HCT116 (cell line): ENCODE measurements at regions not wholly inside any gene's neighbourhood (a gene's known extent, or its start where the extent isn't known, plus 50 kb on each side); places are given as distances from the start of the nearest gene placed in this dataset.

ENCODE experiments used
- ATAC-seq: fragments of 200-7000 bp; cut with Tn5 transposase; 2 replicates; pipeline ENCODE4 v1.9.1; 2020; ENCODE audit warnings: mild to moderate bottlenecking, moderate library complexity
- BruUV-seq: library from RNA; stranded (reverse); fragments of 400-500 nt; replicated peaks from 2 replicates; lab custom pipeline; 2021; lab: Mats Ljungman, UMichigan
- CTCF ChIA-PET: fragments of 300-600 bp; sonication (Branson Sonifier 250); formaldehyde crosslinking; loops from one replicate; lab custom pipeline; 2021; ENCODE audit warnings: antibody characterized with exemption; lab: Charles Lee
- POLR2A ChIA-PET: fragments of 300-600, 350-600 bp; sonication (Branson Sonifier 250); formaldehyde crosslinking; loops from one replicate; lab custom pipeline; 2021; ENCODE audit warnings: antibody characterized with exemption; lab: Charles Lee
- RAD21 ChIA-PET, 2 experiments: fragments of 300-600 bp; sonication (Branson Sonifier 250); formaldehyde crosslinking; loops; one replicate each; lab custom pipeline; 2023; ENCODE audit warnings: low total read pairs in 2 of 2; ENCODE audit not compliant: uncharacterized antibody in 2 of 2, unreplicated experiment in 2 of 2, low non-redundant PET in 1 of 2; lab: Charles Lee
- DNase-seq: peaks from one replicate; pipeline ENCODE4 v3.0.0-alpha.2; 2010; ENCODE audit warnings: low read depth, low spot score
- H2AFZ ChIP-seq: fragments of 200-600 bp; shearing (Covaris generic), sonication (generic); 2 replicates; pipeline ENCODE4 v1.6.1; 2017; ENCODE audit warnings: low read depth, mixed run types, mixed read lengths, antibody characterized with exemption, low read length; ENCODE audit not compliant: poor library complexity, severe bottlenecking
- H3K27ac ChIP-seq: 2 replicates; pipeline ENCODE4 v1.5.1; 2012; ENCODE audit warnings: low read depth, low read length
- H3K27me3 ChIP-seq: fragments of 200-600 bp; sonication (generic); 2 replicates; pipeline ENCODE4 v1.6.1; 2016; ENCODE audit warnings: mixed run types, low read length, mixed read lengths; ENCODE audit not compliant: insufficient read depth
- H3K36me3 ChIP-seq, 2 experiments: fragments of 200-500 bp in 1 of 2; fragments of 200-600 bp in 1 of 2; sonication (Bioruptor generic) in 1 of 2; sonication (generic) in 1 of 2; 2 replicates each; pipeline versions ENCODE4 v1.5.1 to v1.6.1; 2014 to 2016; ENCODE audit warnings: low read length in 2 of 2, inconsistent platforms in 1 of 2, mixed read lengths in 1 of 2, mixed run types in 1 of 2; ENCODE audit not compliant: insufficient read depth in 2 of 2, control insufficient read depth in 1 of 2
- H3K4me1 ChIP-seq, 2 experiments: fragments of 200-600 bp in 1 of 2; sonication (generic) in 1 of 2; 2 replicates each; pipeline versions ENCODE4 v1.5.1 to v1.6.1; 2012 to 2017; ENCODE audit warnings: low read length in 2 of 2, inconsistent platforms in 1 of 2, mild to moderate bottlenecking in 1 of 2, mixed read lengths in 1 of 2, mixed run types in 1 of 2, moderate library complexity in 1 of 2; ENCODE audit not compliant: insufficient read depth in 2 of 2, control insufficient read depth in 1 of 2
- H3K4me2 ChIP-seq: fragments of 200-600 bp; sonication (generic); 2 replicates; pipeline ENCODE4 v1.6.1; 2017; ENCODE audit warnings: mixed run types, low read length, mixed read lengths
- H3K4me3 ChIP-seq, 2 experiments: fragments of 200-600 bp in 1 of 2; sonication (generic) in 1 of 2; replicated peaks in 1 of 2; 2 replicates each; pipeline ENCODE4 v1.5.1; 2011 to 2016; ENCODE audit warnings: low read length in 2 of 2, control low read depth in 1 of 2, low read depth in 1 of 2, mild to moderate bottlenecking in 1 of 2, mixed read lengths in 1 of 2, mixed run types in 1 of 2
- H3K79me2 ChIP-seq: fragments of 200-600 bp; sonication (generic); 2 replicates; pipeline ENCODE4 v1.6.1; 2017; ENCODE audit warnings: mild to moderate bottlenecking, mixed run types, low read length, moderate library complexity, mixed read lengths; ENCODE audit not compliant: insufficient read depth
- H3K9ac ChIP-seq: fragments of 200-600 bp; sonication (generic); 2 replicates; pipeline ENCODE4 v1.6.1; 2016; ENCODE audit warnings: low read length, mixed read lengths
- H3K9me2 ChIP-seq: fragments of 200-600 bp; sonication (generic), shearing (Covaris generic); 2 replicates; pipeline ENCODE4 v1.6.1; 2017; ENCODE audit warnings: mixed run types, mild to moderate bottlenecking, moderate library complexity; ENCODE audit not compliant: insufficient read depth
- H3K9me3 ChIP-seq, 2 experiments: fragments of 200-500 bp in 1 of 2; fragments of 200-600 bp in 1 of 2; sonication (Bioruptor generic) in 1 of 2; sonication (generic) in 1 of 2; 2 replicates each; pipeline ENCODE4 v1.6.1; 2014 to 2017; ENCODE audit warnings: low read length in 2 of 2, mixed read lengths in 2 of 2, inconsistent platforms in 1 of 2, low read depth in 1 of 2, mild to moderate bottlenecking in 1 of 2, mixed run types in 1 of 2, moderate library complexity in 1 of 2; ENCODE audit not compliant: control insufficient read depth in 1 of 2, insufficient read depth in 1 of 2
- H4K20me1 ChIP-seq: fragments of 200-600 bp; sonication (generic), shearing (Covaris generic); 2 replicates; pipeline ENCODE4 v1.6.1; 2017; ENCODE audit warnings: mixed run types, mild to moderate bottlenecking, moderate library complexity; ENCODE audit not compliant: insufficient read depth
- ATF3 ChIP-seq: IDR thresholded peaks from 2 replicates; pipeline ENCODE4 v1.6.1; 2012
- CEBPB ChIP-seq: IDR thresholded peaks from 2 replicates; pipeline ENCODE4 v1.6.1; 2012; ENCODE audit warnings: low read depth
- CTCF ChIP-seq, 3 experiments: fragments of 200-600 bp in 1 of 3; sonication (generic) in 1 of 3; IDR thresholded peaks in 2 of 3; conservative IDR thresholded peaks in 1 of 3; 2 replicates each; pipeline ENCODE4 v1.5.1; 2012 to 2017; ENCODE audit warnings: low read depth in 2 of 3, low read length in 2 of 3, antibody characterized with exemption in 1 of 3, borderline replicate concordance in 1 of 3, control low read depth in 1 of 3, mild to moderate bottlenecking in 1 of 3, mixed read lengths in 1 of 3, mixed run types in 1 of 3, moderate library complexity in 1 of 3; ENCODE audit not compliant: insufficient read depth in 1 of 3
- EZH2 ChIP-seq: fragments of 200-600 bp; sonication (generic); IDR thresholded peaks from 2 replicates; pipeline ENCODE4 v1.6.1; 2017; ENCODE audit warnings: antibody characterized with exemption, mixed run types
- EZH2phosphoT487 ChIP-seq: fragments of 200-600 bp; IDR thresholded peaks from 2 replicates; pipeline ENCODE4 v1.6.1; 2018; ENCODE audit warnings: antibody characterized with exemption, borderline replicate concordance
- JUND ChIP-seq: IDR thresholded peaks from 2 replicates; pipeline ENCODE4 v1.6.1; 2012
- RAD21 ChIP-seq: IDR thresholded peaks from 2 replicates; pipeline ENCODE4 v1.6.1; 2012; ENCODE audit warnings: low read depth, mild to moderate bottlenecking
- SRF ChIP-seq: IDR thresholded peaks from 2 replicates; pipeline ENCODE4 v1.6.1; 2012; ENCODE audit warnings: low read depth
- TCF7L2 ChIP-seq: IDR thresholded peaks from 2 replicates; pipeline ENCODE4 v1.7.0; 2011; ENCODE audit warnings: borderline replicate concordance, inconsistent platforms; ENCODE audit not compliant: insufficient read depth, insufficient read length; ENCODE audit errors: extremely low read depth
- ZNF274 ChIP-seq: fragments of 200-500 bp; sonication (Bioruptor generic); IDR thresholded peaks from 2 replicates; pipeline ENCODE4 v1.6.1; 2014; ENCODE audit warnings: mild to moderate bottlenecking, low read depth, low read length, inconsistent platforms
- intact Hi-C: fragments of 100-400 bp; cut with micrococcal nuclease; formaldehyde crosslinking; loops from 2 replicates; pipeline ENCODE4 v1.10.0; 2022
- TF ChIP-seq, protein P1 (sequence below): IDR thresholded peaks from 2 replicates; pipeline ENCODE4 v1.6.1; 2012; ENCODE audit warnings: low read depth
- TF ChIP-seq, protein P2 (sequence below): IDR thresholded peaks from 2 replicates; pipeline ENCODE4 v1.6.1; 2011; ENCODE audit warnings: mild to moderate bottlenecking, low read length, moderate library complexity; ENCODE audit not compliant: insufficient replicate concordance; ENCODE audit errors: extremely low read depth

DNA sequence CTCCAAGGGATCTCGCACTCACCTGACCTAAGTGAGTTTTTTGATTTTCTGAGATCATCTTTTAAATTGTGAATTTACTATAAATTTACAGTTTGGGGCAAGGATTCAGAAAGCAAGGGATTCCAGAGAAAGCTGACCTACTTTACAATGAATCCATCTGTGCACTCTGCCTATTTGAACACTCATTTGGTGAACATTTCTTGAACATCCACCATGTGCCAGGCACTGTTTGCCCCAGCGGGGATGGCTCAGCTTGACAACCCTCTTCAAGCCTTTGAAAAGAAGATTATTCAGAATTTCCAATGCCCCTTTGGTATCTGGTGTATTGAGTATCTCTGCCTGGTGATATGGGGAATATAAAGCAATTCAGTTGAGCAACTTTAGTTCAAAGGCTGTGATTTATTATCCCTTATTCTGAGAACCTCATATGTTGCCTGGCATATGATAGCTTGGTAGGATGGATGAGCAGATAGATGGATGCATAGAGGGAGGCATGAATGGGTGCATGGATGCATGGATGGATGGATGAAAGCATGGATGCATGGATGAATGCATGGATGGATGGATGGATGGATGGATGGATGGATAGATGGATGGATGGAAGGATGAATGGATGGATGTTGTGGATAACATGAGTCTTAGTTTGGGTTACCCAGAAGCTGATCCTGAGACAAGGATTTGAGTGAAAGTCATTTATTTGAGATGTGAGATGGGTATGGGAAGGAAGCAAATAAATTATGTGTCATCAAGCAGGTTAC lies 149.7 kb upstream of the ZNF366 start:
- Histone ChIP-seq H3K27ac (no peak overlapping the region), H3K27me3 (peaks cover under 1% of the 10 kb centered on the region; the same call in 1 of the 2 replicates), H4K20me1 (no peaks in the 10 kb centered on the region), H3K79me2 (no peaks in the 10 kb centered on the region), H3K4me1 (no peaks in the 10 kb centered on the region), H3K9me3 (no peaks in the 10 kb centered on the region), H3K9ac (no peak overlapping the region), H3K36me3 (no peaks in the 10 kb centered on the region), H3K9me2 (no peaks in the 10 kb centered on the region), H3K4me2 (no peak overlapping the region), H2AFZ (no peak overlapping the region), H3K4me3 (no peak overlapping the region)
- POLR2A ChIA-PET: no interaction called here
- no peak for DNase-seq
- intact Hi-C loops: no loop called here
- RAD21 ChIA-PET: no interaction called here
- no peak for ATAC-seq
- TF ChIP-seq SRF (no peak), TCF7L2 (no peak), CTCF (IDR thresholded peaks at IDR 0.05 in 2 of 3, conservative IDR thresholded peaks at IDR 0.05 in 1 of 3; ENCODE audit: borderline replicate concordance in 1 of 3, insufficient read depth in 1 of 3, low read depth in 2 of 3, low read length in 2 of 3) (no peak), JUND (no peak), RAD21 (no peak), EZH2 (no peak), EZH2phosphoT487 (no peak), CEBPB (no peak), ATF3 (no peak), ZNF274 (no peak)
- TF ChIP-seq, protein P1, sequence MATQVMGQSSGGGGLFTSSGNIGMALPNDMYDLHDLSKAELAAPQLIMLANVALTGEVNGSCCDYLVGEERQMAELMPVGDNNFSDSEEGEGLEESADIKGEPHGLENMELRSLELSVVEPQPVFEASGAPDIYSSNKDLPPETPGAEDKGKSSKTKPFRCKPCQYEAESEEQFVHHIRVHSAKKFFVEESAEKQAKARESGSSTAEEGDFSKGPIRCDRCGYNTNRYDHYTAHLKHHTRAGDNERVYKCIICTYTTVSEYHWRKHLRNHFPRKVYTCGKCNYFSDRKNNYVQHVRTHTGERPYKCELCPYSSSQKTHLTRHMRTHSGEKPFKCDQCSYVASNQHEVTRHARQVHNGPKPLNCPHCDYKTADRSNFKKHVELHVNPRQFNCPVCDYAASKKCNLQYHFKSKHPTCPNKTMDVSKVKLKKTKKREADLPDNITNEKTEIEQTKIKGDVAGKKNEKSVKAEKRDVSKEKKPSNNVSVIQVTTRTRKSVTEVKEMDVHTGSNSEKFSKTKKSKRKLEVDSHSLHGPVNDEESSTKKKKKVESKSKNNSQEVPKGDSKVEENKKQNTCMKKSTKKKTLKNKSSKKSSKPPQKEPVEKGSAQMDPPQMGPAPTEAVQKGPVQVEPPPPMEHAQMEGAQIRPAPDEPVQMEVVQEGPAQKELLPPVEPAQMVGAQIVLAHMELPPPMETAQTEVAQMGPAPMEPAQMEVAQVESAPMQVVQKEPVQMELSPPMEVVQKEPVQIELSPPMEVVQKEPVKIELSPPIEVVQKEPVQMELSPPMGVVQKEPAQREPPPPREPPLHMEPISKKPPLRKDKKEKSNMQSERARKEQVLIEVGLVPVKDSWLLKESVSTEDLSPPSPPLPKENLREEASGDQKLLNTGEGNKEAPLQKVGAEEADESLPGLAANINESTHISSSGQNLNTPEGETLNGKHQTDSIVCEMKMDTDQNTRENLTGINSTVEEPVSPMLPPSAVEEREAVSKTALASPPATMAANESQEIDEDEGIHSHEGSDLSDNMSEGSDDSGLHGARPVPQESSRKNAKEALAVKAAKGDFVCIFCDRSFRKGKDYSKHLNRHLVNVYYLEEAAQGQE: no peak
- TF ChIP-seq, protein P2, sequence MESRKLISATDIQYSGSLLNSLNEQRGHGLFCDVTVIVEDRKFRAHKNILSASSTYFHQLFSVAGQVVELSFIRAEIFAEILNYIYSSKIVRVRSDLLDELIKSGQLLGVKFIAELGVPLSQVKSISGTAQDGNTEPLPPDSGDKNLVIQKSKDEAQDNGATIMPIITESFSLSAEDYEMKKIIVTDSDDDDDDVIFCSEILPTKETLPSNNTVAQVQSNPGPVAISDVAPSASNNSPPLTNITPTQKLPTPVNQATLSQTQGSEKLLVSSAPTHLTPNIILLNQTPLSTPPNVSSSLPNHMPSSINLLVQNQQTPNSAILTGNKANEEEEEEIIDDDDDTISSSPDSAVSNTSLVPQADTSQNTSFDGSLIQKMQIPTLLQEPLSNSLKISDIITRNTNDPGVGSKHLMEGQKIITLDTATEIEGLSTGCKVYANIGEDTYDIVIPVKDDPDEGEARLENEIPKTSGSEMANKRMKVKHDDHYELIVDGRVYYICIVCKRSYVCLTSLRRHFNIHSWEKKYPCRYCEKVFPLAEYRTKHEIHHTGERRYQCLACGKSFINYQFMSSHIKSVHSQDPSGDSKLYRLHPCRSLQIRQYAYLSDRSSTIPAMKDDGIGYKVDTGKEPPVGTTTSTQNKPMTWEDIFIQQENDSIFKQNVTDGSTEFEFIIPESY: no peak
- no TSS peak for BruUV-seq
- CTCF ChIA-PET: no interaction called here
